NCI-H1105 treated with DMSO at 0.1 percent for 48 hours (cell line): ENCODE measurements at regions not wholly inside any gene's neighbourhood (a gene's known extent, or its start where the extent isn't known, plus 50 kb on each side); places are given as distances from the start of the nearest gene placed in this dataset.
"Not testable (repeated sequence)": the region's sequence is repeated elsewhere in the genome, so short reads cannot be mapped to it uniquely, and the experiment has no call there.

Experiments
- DNase-seq: peaks from one replicate; lab custom pipeline; 2025; lab: John Stamatoyannopoulos, UW

DNA sequence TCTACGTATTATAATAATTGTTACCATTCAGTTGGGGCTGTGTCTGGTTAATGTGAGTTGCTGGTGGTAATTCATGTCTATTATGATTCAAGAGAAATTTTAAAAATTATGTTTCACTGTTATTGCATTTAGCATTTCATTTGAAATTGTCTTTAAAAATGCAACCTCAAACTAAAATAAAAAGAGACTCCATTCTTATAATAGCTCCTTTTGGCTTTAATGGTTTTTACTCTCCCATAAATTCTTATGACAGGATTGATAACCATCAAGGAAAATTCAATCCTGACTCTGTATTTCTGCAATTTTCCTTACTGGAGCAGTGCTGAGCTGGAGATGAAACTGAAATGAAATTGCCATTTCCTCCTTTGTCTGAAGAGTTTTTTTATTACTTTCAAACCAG is 262.7 kb downstream of the REEP3 start:
- no peak for DNase-seq

DNA sequence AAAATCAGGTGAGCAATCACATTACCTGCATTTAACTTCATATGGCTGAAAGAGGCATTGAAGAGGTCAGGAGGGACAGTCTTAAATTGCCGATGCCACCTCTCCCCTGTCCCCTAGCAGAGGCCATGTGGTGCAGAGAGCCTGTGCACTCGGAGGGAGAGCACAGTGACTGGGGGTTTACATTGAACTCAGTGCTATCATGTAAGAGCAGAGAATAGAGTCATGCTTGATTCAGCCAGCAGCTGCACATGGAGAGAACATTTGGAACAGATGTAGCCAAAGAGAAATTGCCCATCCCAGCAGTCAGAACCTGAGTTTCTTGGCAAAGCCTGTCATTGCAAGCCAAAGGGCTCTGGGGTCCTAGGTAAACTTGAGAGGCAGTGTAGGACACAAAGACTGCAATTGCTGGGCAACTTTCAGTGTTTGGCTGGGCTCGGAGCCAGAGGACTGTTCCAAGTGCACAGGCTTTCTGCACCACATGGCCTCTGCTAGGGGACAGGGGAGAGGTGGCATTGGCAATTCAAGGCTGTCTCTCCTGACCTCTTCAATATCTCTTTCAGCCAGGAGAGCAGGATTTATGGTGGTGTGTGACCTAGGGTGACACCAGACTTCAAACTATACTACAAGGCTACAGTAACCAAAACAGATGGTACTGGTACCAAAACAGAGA is 267.1 kb downstream of the REEP3 start:
- DNase-seq: no peak

DNA sequence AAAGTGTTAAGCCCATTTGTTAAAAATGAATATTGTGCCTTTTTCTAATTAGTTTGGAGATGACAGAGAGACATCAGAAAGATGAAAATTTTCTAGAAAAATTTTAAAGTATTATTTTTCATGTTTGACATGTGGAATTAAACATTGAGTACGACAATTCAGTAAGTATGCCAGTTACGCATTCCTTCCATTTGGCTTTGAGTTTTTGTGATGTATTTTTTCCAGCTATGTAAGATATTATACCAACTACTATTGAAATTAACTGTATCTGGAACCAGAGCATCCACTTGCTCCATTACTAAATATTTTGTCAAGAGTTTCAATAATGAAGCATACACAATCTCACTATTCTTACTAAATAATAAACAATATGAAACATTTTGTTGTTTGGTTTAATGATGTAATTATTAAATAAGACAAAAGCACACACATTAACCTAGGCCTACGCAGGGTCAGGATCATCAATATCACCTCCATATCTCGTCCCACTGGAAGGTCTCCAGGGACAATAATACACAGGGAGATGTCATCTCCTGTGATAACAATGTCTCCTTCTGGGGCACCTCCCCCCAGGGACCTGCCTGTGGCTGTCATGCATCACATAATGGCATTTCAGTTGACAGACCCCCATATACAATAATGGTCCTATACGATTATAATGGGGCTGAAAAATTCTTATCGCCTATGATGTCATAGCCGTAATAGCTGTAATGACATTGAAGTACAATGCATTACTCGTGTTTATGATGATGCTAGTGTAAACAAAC is 274.1 kb downstream of the REEP3 start:
- DNase-seq: no peak

DNA sequence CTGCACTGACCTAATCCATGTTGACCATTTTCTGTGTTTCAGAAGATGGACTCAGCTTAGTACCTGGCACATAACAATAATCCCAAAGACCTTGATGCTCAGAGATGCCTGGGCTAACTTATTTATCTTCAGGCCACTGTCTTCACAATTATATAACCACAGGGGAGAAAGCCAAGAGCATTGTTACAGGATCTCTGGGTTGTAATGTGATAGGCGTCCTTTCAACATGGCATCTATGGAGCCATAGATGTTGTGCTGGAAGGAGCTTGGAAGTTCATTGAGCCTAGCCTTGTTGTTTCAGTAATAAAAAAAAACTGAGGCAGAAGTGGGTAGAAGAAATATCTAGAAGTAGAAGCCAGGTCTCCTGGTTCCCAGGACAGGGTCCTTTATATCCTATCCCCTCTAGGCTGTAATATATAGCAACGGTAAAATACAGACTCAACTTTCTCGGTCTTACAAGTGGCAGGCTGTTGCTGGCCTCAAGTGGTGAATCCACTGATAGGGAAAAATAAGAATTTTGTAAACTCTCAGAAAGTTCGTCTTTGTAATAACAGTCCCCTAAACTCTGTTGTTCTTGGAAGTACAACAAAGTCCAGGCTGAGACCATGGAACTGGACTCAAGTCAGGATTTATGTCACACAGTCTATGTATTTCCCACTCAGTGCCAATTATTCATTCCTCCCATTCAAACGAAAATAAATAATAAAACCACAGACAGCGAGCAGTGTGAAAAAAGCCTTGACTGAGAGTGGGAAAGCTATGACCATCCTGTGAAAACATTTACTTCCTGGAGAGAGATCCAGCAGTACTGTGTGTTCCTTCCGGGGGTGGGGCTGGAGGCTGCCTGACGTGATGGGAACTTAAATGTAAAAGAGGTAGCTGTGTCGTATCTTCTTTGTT is 277.6 kb downstream of the REEP3 start:
- DNase-seq: no peak

DNA sequence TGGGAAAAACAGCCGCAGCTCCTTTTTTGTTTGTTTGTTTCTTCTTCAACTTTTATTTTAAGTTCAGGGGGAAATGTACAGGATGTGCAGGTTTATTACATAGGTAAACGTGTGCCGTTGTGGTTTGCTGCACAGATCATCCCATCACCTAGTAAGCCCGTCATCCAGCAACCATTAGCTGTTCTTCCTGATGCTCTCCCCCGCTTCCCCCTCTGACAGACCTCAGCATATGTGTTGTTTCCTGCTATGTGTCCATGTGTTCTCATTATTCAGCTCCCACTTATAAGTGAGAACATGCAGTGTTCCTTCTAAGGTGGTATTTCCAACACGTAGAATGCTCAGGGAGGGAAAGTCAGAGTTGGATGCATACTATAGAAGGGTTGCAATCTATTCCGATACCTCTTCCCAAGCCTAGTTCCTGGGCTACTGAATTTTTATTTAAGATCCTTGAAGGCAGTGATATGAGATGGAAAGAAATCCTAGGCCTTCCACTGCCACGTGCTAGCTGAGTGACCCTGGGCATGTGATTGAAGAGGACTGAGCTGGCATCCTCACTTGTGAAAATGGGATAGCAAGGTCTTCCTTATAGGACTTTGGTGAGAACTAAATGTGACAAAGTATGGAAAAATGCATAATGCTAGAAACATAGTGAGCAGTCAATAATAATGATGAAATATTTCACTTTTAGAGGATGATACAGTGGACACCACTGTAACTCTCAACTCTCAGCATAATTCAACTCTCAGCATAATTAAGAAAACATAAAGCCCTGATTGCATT is 278.5 kb downstream of the REEP3 start:
- no peak for DNase-seq

DNA sequence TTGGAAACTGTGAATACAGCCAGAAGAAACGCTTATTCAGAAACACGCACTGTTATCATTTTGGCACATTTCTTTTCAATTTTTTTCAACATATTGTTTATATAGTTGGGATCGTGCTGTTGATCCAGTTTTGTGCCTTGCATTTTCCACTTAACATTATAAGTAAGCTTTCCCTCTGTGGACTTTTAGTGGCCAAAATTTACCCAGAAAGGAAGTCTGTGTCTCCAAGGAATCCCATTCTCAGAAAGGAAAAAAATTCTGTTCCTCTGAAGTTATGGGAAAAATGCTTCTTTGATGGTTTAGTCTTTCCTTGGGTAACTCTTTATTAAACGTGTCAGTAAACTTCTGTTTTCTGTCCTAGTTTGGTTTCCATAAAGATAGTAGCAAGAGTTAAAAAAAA is 280.0 kb downstream of the REEP3 start:
- DNase-seq: no peak

DNA sequence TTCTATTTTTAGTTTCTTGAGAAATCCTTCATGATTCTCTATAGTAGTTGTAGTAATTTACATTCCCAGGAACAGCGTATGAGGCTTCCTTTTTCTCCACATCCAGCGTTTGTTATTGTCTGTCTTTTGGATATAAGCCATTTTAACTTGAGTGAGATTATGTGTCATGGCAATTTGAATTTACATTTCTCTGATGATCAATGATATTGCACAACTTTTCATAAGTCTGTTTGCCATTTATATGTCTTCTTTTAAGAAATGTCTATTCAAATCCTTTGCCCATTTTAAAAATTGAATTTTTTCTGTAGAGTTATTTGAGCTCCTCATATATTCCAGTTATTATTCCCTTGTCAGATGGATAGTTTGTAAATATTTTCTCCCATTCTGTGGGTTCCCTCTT is 285.1 kb downstream of the REEP3 start:
- DNase-seq: no peak

DNA sequence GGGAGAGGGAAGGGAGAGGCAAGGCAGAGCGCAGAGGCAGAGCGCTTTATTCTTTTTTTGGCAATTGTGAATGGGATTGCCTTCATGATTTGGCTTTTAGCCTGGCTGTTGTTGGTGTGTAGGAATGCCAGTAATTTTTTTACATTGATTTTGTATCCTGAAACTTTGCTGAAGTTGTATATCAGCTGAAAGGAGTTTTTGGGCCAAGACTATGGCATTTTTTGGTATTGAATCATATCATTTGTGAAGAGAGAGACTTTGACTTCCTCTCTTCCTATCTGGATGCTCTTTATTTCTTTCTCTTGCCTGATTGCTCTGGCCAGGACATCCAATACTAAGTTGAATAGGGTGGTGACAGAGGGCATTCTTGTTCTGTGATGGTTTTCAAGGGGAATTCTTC is 291.3 kb downstream of the REEP3 start:
- DNase-seq: no peak

DNA sequence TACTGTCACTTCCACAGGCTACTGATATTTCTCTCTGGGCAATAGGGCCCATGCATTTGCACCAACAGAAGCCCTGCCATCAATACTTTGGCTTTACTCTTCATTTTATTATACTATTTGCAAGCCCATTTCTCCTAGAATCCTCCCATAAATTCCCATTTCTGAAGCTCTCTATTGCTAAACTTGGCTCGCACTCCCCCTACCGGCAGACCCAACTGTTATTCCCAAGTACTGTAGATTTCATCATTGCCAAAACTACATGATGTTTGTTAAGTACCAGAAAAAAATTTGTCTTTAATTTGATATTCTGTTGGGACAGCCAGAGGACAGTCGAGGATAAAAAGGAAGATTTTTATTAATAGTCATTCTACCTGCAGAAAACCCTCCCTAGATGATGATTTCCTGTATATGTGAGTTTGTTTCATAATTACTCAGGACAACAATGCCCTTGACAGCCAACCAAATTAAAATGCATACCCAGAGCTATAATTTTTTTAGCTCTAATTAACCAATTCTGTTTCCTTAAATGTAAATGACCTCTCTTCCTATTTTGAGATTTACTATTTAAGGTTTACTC is 298.6 kb downstream of the REEP3 start:
- peak; percentile 28 for DNase-seq

DNA sequence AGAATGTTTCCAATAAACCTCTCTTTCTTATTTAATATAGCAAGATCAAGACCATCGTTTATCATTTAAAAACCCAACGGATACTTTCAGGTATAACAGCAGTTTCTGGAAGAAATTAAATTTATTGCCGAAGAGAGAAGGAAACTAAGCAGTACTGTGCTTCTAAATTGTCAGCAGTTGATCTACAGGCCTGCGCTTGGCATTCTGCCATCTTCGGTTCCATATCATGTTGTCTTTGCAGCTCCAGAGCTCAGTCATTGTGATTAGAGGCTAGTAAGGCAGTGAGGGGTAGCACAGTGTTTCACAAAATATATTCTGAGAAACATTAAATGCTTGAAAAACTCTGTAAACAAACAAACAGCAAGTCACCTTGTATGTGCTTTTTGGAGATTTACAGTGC is 301.3 kb downstream of the REEP3 start:
- DNase-seq: no peak

DNA sequence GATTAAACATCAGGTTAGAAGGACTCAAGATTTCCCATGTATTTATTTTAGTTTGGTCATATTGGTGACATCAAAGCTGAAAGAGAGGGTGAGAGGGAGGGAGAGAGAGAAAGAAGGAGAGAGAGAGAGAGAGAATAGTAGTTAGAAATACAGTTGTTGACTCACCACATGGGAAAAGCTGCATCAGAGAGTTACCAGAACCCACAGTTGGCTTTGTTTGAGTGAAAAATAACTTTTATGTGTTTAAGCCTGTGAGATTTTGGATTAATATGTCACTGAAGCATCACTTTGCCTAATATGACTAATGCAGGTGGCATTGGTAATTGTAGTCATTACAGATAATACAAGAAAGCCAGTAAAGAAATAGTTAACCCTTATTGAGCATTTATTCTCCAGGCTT is 303.9 kb downstream of the REEP3 start:
- DNase-seq: no peak

DNA sequence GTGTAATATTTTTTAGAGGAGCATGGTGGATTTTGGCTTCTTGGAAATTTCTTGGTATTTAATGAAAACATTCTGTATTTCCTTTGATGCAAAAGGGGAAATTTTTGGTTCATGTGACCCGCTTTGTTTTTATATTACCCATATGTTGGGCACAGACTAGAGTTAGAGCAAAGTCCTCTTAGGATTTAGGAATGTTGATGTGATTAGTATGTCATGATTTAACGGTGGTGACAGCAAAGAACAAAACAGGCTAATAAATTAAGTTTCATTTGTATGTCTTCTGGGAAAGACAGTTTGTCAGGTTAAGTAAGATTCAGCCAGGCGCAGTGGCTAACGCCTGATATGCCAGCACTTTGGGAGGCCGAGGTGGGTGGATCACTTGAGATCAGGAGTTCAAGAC is 304.6 kb downstream of the REEP3 start:
- DNase-seq: no peak

DNA sequence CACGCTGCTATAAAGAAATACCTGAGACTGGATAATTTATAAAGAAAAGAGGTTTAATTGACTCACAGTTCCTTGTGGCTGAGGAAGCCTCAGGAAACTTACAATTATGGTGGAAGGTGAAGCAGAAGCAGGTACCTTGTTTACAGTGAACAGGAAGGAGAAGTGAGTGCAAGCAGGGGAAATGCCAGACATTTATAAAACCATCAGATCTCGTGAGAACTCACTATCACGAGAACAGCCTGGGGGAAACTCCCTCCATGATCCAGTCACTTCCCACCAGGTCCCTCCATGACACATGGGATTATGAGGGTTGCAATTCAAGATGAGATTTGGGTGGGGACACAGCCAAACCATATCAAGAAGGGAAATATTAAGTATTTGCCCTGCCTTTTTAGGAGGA is 305.8 kb downstream of the REEP3 start:
- DNase-seq: not testable (repeated sequence)

DNA sequence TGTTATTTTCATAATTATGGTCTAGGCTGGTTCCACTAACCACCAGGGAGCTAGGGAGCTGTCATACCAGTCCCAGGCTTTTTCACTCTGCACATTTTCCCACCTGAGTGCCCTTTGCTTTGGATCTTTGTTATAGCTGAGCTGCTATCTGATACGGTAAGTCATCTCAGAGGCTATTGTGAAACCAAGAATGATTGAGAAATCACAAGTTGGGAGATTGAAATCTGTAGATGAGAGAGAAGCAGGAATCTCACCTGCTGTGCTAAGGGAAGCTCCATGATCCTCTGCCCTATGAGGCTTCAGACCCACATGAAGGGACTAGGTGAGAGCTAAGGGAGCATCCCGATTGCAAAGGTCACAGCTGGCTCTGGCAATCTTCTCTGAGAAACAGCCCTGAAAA is 307.8 kb downstream of the REEP3 start:
- no peak for DNase-seq

DNA sequence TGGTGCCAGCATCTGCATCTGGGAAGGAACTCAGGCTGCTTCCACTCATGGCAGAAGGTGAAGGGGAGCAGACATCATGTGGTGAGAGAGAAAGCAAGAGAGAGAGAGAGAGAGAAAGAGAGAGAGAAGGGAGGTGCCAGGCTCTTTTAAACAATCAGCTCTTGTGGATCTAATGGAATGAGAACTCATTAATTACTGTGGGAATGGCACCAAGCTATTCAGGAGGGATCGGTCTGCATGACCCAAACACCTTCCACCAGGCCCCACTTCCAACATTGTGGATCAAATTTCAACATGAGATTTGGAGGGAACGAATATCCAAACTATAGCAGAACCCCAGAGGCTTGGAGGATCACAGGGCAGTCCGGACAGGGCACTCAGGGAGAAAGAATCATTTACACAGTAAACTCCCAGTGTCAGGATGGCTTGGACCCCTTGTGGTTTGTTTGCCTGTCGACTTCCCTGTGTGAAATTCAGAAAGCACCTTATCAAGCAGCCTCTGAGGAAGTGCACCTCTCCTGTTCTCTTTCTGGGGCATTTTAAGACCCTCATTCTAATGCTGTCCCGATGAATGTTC is 308.5 kb downstream of the REEP3 start:
- DNase-seq: no peak

DNA sequence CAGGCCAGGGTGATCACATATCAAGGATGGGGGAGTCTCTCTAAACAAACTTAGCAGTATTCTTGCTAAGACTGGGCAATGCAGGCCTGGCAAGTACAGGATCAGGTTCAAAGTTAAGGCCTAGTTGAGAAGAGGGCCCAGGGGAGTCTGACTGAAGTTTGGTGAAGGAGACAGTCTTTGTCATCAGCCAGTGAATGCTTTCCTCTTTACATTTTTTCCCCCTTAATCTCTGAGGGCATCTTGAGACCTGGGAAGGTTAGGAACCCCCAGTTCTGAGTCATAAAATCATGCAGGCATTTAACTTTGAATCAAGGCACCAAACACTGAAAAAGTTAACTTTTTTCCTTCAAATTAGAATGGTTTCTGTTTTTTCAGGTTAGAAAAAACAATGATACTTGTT is 311.5 kb downstream of the REEP3 start:
- DNase-seq: no peak

DNA sequence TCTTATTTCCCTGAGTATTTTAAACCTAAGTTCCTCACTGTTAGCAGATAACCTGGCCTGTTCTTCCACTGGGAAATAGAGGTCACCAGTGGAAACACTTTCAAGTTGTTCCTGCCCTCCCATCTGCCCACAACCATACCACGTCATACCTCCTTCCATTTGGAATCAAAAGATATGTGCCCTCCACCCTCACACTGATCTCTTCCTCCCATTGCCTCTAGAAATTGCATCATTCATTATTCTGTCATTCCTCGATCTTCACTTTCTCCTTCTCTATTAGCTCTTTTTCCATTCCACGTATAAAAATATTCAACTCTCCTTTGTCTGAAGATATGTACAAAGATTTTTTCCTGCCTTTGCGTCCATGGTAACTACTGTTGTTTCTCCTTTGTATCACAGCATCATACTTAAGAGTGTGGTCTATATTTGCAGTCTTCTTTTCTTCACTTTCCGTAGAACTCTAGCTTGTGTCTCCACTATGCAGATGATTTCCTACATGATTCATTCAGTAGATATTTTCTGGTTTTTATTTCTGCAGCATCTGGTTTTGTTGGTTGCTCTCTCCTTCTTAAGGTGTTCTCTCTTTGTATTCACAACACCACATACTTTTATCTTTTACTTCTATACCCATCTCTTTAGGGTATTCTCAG is 312.3 kb downstream of the REEP3 start:
- DNase-seq: no peak

DNA sequence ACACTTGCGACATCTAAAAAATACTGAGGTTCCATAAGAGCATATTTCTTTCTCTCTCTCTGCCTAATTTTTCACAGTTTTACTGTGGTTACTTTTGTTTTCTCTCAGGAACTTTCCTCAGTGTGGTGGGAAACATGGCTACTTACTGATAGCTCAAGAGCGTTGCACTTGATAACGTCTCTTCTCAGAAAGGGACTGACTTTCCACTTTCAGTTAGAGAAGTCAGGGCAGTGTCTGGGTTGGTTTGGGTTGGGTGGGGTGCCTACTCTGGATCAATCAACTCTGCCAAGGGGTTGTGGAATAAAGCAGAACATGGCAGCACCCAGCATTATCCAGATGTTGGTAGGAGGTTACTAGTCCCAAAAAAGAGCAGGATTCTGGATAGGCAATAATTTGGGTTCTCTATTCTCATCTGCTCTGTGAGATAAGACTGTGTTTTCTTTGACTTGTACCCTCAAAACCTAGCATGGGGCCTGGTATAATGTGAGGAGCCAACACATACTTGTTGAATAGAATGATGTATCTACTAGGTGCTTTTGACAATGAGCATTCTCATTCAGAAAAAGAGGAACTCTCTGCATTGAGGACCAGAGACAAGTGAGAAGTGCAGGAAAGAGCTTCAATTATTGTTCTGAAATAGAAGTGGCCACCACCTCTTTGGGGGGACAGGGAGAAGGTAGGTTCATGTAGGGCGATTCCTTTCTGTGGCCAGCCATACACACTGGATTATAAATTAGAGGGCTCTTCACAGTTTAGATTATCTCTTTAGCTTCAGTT is 315.7 kb downstream of the REEP3 start:
- no peak for DNase-seq

DNA sequence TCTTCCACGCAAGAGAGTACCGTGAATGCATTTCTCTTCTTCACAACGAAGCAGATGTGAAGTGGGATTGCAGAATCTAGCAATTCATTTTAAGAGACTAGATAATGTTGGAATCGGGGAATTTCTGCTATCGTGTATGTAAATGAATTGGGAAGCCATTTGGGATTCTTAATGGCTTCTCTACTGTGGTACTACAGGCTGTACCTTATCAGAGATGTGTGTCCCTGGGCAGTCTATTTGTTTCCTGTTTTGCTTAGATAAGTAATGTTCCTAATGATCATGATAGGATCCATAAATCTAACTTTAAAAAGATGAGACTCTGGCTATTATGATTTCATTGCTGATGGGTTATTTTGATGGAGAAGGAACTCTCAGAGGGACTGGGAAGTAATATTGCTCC is 320.6 kb downstream of the REEP3 start:
- no peak for DNase-seq

DNA sequence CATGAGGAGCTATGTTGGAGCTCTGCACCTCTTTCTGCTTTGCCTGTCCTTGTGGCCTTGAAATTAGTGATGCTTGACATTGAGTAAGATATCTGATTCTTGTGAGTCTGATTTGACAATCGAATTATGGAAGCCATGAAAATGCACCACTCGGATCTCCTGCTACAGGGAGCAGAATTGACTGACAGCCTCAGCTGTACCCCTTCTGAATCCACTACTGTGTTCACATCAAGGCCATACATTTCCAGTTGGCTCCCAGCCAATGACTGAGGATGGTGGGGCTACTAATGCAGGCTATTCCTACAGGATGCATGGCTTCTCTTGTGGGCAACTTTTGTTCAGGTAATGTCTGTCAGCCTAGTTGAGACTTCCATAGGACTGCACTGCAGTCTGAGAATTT is 321.9 kb downstream of the REEP3 start:
- no peak for DNase-seq
